ENCODE measurements at regions not wholly inside any gene's neighbourhood (a gene's known extent, or its start where the extent isn't known, plus 50 kb on each side); places are given as distances from the start of the nearest gene placed in this dataset.

GRCh38 chr10:100659361-100660098, 85.9 kb upstream of the PAX2 start:
- Histone ChIP-seq H3K4me3 (no peak overlapping the region), H3K36me3 (ENCODE audit: low read depth, missing control alignments) (no peaks in the 10 kb centered on the region), H3K27ac (no peak overlapping the region), H3K9me3 (no peaks in the 10 kb centered on the region), H3K4me1 (peaks cover 3% of the 10 kb centered on the region), H3K27me3 (no peaks in the 10 kb centered on the region)
- 3 to 4% methylated on average over 36 to 50 of the region's 50 CpGs for WGBS, 2 donors
- intact Hi-C loops (cut with DNase I; ENCODE audit: low total_unique reads): no loop called here
- no peak for DNase-seq
- TF ChIP-seq POLR2A (IDR thresholded peaks at IDR 0.05): no peak
- TF ChIP-seq, protein P1, sequence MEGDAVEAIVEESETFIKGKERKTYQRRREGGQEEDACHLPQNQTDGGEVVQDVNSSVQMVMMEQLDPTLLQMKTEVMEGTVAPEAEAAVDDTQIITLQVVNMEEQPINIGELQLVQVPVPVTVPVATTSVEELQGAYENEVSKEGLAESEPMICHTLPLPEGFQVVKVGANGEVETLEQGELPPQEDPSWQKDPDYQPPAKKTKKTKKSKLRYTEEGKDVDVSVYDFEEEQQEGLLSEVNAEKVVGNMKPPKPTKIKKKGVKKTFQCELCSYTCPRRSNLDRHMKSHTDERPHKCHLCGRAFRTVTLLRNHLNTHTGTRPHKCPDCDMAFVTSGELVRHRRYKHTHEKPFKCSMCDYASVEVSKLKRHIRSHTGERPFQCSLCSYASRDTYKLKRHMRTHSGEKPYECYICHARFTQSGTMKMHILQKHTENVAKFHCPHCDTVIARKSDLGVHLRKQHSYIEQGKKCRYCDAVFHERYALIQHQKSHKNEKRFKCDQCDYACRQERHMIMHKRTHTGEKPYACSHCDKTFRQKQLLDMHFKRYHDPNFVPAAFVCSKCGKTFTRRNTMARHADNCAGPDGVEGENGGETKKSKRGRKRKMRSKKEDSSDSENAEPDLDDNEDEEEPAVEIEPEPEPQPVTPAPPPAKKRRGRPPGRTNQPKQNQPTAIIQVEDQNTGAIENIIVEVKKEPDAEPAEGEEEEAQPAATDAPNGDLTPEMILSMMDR (IDR thresholded peaks at IDR 0.05): no peak

DNA sequence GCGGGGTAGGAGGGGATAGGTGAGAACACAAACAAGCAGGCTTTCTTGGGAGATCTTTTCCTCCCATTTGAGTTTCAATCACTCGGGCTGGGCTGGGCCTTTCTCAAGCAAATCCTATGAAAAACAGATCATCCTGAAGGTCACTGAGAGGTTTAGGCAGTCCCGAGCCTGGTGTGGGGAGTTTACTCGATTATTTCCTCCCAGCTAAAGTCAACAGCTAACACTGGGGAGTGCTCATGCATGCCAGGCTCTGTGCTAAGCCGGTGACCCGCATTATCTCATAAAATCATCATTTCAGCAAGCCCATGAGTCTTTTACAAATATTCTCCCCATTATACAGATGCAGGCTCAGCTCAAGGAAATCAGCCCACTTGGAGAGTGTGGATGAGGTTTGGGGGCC, 85.0 kb upstream of the PAX2 start:
- no peaks in the 10 kb centered on the region for H3K36me3 ChIP-seq (ENCODE audit: low read depth, missing control alignments)
- H3K4me1 ChIP-seq: peaks cover 1% of the 10 kb centered on the region
- 36 to 46% methylated on average over 6 of the region's 6 CpGs for WGBS, 2 donors
- no peak overlapping the region for H3K4me3 ChIP-seq
- no peak overlapping the region for H3K27ac ChIP-seq
- H3K27me3 ChIP-seq: no peaks in the 10 kb centered on the region
- intact Hi-C loops (cut with DNase I; ENCODE audit: low total_unique reads): no loop called here
- DNase-seq: no peak
- H3K9me3 ChIP-seq: no peaks in the 10 kb centered on the region
- TF ChIP-seq POLR2A (IDR thresholded peaks at IDR 0.05): no peak
- TF ChIP-seq, protein P1 (IDR thresholded peaks at IDR 0.05): no peak

DNA sequence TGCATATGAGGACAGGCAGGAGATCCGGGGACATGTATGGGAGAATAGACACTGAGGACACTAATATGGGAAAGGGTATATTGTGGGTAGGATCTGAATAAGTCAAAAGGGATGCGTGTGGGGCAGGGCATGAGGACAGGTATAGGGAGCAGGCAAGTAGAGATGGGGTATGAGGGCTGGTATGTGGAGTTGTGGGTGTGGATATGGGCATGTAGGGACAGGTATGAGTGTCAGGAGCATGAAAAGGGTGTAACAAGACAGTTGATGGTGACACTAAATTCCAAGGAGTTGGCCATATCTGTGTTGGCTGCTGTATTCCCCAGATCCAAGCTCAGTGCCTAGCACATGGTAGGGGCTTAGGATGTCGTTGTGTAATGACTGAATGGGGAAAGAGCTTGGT, 84.4 kb upstream of the PAX2 start:
- Histone ChIP-seq H3K27ac (no peak overlapping the region), H3K4me1 (no peaks in the 10 kb centered on the region), H3K9me3 (no peaks in the 10 kb centered on the region), H3K27me3 (no peaks in the 10 kb centered on the region), H3K36me3 (ENCODE audit: low read depth, missing control alignments) (no peaks in the 10 kb centered on the region), H3K4me3 (no peak overlapping the region)
- TF ChIP-seq, protein P1 (IDR thresholded peaks at IDR 0.05): no peak
- TF ChIP-seq POLR2A (IDR thresholded peaks at IDR 0.05): no peak
- WGBS, 2 donors: 42 to 54% methylated on average over 2 of the region's 3 CpGs
- no peak for DNase-seq
- intact Hi-C loops (cut with DNase I; ENCODE audit: low total_unique reads): no loop called here

DNA sequence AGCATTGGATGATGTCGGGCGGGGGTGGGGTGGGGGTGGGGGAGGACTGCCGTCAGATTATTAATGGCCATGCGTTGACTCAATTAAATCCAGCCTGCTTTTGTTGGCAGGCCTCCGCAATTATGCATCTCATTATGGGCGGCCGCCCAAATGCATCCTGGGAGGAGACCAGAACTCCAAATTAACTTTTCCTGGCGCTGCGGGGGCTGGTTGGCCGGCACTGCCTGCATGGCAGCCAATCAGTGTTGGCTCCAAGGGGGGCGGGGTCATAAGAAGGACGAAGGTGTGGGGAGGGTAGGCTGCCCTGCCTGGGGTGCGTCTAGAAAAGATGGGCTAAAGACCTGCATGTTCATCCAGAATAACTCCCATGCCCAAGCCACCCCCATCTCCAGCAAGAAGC, 83.9 kb upstream of the PAX2 start:
- WGBS, 2 donors: 33% methylated on average over 13 of the region's 13 CpGs; no CpG with 5 or more reads in 1 of the 2 donors
- H3K9me3 ChIP-seq: no peaks in the 10 kb centered on the region
- intact Hi-C loops (cut with DNase I; ENCODE audit: low total_unique reads): no loop called here
- no peak overlapping the region for H3K4me3 ChIP-seq
- peak; percentile 62 for DNase-seq
- TF ChIP-seq POLR2A (IDR thresholded peaks at IDR 0.05): no peak
- TF ChIP-seq, protein P1 (IDR thresholded peaks at IDR 0.05): no peak
- no peaks in the 10 kb centered on the region for H3K36me3 ChIP-seq (ENCODE audit: low read depth, missing control alignments)
- no peak overlapping the region for H3K27ac ChIP-seq
- H3K4me1 ChIP-seq: no peaks in the 10 kb centered on the region
- H3K27me3 ChIP-seq: no peaks in the 10 kb centered on the region

DNA sequence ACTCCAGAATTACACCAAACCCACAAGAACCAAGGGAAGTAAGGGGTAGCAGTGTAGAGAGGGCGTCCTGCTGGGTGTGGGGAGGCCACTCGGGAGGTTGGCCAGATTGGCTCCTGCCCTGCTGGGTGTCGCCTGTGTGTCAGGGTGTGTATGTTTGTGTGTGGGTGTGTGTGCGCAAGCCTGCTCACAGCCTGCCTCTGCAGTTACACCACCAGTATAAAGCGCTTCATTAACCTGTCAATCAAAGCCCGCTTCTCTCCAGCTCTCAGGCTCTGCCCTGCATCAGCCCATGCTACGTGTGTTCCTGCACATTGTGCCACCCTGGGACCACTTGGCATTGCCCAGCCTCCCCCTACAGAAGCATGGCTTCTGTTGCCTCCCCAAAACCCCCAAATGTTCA, 83.3 kb upstream of the PAX2 start:
- H3K27ac ChIP-seq: no peak overlapping the region
- no peaks in the 10 kb centered on the region for H3K9me3 ChIP-seq
- H3K27me3 ChIP-seq: no peaks in the 10 kb centered on the region
- TF ChIP-seq, protein P1 (IDR thresholded peaks at IDR 0.05): no peak
- no peaks in the 10 kb centered on the region for H3K4me1 ChIP-seq
- 46 to 55% methylated on average over 7 of the region's 7 CpGs for WGBS, 2 donors
- H3K4me3 ChIP-seq: no peak overlapping the region
- DNase-seq: no peak
- intact Hi-C loops (cut with DNase I; ENCODE audit: low total_unique reads): no loop called here
- no peaks in the 10 kb centered on the region for H3K36me3 ChIP-seq (ENCODE audit: low read depth, missing control alignments)

Data from testis (tissue), 2 donors.